HG03064 (cell line): ENCODE measurements at regions not wholly inside any gene's neighbourhood (a gene's known extent, or its start where the extent isn't known, plus 50 kb on each side); places are given as distances from the start of the nearest gene placed in this dataset.

Experiments used
- ATAC-seq: cut with Tn5 transposase; IDR thresholded peaks from one replicate; pipeline ENCODE4 v1.9.1; 2021; ENCODE audit warnings: low read depth; ENCODE audit not compliant: unreplicated experiment

GRCh38 chr16:16865374-16865773, 486.4 kb downstream of the NPIPA7 start:
- no peak for ATAC-seq

- no peak for ATAC-seq
These were observed 489.0 kb downstream of the NPIPA7 start for GRCh38 chr16:16867973-16868372.

- ATAC-seq = no peak
These were observed 489.8 kb downstream of the NPIPA7 start for GRCh38 chr16:16868727-16869126.

- no peak for ATAC-seq
These were observed 490.8 kb downstream of the NPIPA7 start for GRCh38 chr16:16869746-16870145.

DNA sequence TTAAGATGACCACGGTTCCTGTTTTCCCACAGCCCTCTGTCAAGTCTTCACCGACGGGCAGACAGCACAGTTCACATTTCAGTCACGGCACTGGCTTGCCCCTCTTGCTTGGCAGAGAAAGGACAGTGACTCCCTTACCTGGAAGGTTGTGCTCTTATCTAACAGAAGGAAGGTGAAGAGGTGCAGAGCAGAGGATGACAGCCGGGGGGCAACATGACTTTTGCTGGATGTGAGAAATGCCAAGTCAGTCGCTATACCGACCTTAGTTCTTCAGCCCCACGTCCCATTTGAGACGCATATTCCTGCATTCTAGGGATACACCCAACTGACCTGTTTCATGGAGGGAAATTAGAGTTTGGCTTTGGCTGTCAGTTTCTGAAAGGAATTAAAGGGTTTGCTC, 492.3 kb downstream of the NPIPA7 start:
- no peak for ATAC-seq

DNA sequence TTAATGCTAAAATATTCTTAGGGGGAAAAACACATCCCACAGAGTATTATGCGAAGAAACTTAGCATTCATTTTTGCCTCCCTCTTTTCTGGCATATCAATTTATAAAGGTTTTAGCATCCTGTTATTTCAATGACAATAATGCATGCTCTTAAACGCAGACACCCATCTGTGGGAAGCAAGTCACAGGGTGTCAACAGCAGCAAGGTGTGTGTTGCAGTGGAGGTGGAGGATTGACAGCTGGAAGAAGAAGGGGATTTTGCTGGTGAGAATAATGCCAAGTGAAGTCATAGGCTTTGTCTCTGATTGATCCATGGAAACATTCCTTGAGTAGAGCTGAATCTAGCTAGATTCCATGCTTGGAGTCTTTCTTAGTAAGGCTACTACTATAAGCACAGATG, 498.1 kb downstream of the NPIPA7 start:
- ATAC-seq = no peak

DNA sequence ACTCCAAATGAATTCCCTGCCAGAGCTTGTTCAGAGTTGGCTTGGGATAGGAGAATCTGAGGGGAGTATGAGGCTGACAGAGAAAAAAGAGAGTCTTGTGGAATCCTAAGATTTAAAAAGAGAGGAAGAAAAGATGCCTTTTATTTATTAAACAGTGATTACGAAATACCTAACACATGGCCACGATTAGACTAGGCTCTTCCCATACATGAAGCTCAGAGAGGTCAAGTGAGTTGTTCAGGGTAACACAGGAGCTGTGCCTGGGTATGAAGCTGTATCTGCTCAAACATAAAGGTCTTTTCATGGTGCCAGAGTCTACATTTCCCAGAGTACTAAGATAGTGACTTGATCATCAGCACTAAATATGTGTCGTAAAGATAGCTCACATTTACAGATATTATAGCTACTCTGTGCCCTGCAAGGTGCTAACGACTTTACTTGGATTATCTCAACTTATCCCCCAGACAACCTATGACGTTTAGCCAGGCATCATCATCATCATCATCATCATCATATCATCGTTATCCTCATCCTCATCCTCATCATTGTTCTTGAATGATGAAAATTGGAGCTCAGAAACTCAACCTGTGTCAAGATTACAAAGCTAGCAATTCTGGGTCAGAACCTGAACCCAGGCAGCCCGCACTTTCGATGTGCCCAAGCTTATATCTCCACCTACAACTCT, 500.8 kb downstream of the NPIPA7 start:
- no peak for ATAC-seq

DNA sequence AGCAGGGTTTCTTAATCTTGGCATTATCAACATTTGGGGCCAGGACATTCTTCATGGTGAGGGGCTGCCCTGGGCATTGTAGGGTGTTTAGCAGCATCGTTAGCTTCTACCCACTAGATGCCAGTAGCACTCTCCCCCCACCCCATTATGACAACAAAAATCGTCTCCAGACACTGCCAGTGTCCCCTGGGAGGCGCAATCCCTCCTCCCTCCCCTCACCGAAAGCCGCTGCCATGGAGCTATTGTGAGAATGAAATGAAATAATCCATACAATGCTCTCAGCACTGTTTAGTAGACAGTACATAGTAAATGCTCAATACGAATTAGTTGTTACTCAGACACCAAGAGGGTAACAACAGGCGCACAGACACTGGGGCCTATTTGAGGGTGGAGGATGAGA, 502.9 kb downstream of the NPIPA7 start:
- ATAC-seq = no peak

- ATAC-seq = no peak
These were observed 503.8 kb downstream of the NPIPA7 start for GRCh38 chr16:16882766-16883165.

- ATAC-seq = no peak
These were observed 505.5 kb downstream of the NPIPA7 start for GRCh38 chr16:16884451-16884850.

DNA sequence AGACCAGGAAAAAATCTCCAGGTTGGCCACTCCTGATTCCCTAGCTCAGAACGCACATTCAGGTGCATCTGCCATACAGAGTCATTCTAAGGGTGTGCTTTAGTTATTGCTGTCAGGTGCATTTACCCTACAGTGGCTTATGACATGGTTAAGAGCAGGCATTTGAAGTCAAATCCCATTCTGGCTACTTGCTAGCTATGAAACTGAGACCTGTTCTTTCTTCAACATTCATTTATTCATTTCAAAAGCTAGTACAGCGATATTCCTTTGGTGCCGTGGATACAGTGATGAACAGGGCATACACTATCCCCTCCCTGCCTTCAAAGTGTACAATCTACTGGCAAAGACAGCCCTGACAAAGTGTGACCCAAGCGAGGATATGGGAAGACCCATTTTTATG, 508.3 kb downstream of the NPIPA7 start:
- no peak for ATAC-seq

- ATAC-seq = no peak
These were observed 512.0 kb downstream of the NPIPA7 start for GRCh38 chr16:16890964-16891363.

DNA sequence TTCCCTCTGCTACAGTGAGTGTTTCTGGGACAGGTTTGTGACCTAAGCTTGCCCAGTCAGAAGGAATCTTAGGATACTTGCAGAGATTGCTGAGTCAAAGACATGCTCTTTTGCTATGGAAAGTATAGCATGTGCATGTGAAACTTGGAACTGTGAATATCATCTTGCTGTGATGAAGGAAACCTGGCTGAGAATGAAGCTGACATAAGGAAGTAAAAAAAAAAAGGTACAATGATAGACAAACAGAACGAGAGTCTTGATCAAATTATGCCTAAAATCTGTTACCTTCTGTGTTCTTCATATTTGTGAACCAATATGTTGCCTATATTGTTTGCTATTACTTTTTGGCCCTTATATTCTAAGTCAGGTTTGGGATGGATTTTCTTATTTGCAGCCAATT, 525.7 kb downstream of the NPIPA7 start:
- ATAC-seq = no peak

DNA sequence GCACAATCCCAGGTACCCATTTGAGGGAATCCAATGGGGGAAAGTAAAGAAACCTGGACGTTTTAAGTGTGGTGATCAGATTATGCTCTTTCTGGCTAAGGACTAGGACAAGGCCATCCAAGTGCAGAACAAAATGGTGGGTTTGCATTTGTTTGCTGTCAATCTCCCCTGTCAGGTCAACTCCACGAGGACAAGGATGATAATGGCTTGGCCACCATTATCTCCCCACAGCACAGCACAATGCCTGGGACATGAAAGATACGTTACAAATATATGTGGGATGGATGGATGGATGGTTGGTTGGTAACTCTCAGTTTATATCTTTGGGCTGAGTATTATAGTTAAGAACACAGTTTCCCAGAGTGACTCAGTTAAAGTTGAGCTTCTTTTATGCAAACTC, 526.9 kb downstream of the NPIPA7 start:
- no peak for ATAC-seq

DNA sequence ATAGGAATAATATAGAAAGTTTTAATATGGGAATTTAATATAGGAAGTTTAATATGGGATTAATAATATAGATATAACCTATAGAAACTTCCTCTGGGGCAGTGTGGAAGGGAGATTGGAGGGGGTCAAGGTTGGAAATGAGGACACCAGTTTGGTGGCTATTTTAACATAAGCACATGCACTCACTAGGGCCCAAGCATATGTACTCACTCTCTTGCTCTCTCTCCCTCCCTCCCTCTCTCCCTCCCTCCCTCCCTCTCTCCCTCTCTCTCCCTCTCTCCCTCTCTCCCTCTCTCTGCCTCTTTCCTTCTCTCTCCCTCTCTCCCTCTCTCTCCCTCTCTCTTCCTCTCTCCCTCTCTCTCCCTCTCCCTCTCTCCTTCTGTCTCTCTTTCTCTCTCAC, 528.1 kb downstream of the NPIPA7 start:
- no peak for ATAC-seq

- ATAC-seq = no peak
These were observed 529.1 kb downstream of the NPIPA7 start for GRCh38 chr16:16908077-16908476.

- ATAC-seq = no peak
These were observed 530.2 kb downstream of the NPIPA7 start for GRCh38 chr16:16909126-16909525.

- no peak for ATAC-seq
These were observed 531.7 kb downstream of the NPIPA7 start for GRCh38 chr16:16910666-16911065.

DNA sequence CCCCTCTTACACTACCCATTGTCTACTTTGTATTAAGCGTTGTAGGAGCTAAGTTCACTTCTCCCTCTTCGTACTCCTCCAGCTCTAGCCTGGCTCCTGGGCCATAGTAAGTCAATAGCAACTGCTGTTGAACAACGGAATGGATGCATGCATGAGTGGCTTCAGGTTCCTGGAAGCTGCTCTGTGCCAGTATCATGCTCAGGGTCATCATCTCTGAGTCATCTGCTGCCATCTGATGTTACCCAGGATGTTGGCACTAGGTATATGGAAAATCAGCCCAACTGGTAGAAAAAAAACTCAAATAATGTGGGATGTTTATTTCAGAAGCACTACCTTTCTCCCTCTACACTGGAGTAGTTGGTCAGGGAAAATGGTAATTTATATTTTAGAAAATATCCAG, 536.8 kb downstream of the NPIPA7 start:
- ATAC-seq = no peak

DNA sequence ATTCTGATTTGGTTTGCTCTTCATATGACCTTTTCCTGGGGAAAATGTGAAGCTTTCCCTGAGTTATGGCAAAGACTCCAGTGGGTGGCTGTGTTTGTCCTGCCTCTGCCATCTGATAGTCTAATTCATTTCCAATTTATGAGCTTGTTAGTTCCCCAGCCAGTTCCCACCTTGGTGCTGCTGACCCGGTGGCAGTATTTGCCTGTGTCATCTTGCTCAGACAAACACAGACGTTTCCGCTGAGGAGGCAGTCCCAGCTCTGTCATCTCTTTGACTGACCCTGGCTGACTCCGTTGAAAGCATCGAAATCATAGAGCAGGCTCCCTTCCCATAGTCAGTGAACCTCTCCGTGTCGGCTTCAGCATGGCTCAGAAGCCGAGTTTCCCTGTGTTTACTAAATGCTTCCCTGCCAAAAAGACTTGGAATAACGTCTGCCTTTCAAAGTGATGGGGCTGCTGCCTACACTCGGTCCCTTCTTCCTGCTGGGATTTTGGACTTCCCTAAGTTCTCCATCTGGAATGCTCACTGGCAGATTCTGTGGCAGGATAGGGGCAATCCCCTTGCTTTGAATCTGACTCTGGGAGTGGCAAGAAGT, 538.3 kb downstream of the NPIPA7 start:
- no peak for ATAC-seq

DNA sequence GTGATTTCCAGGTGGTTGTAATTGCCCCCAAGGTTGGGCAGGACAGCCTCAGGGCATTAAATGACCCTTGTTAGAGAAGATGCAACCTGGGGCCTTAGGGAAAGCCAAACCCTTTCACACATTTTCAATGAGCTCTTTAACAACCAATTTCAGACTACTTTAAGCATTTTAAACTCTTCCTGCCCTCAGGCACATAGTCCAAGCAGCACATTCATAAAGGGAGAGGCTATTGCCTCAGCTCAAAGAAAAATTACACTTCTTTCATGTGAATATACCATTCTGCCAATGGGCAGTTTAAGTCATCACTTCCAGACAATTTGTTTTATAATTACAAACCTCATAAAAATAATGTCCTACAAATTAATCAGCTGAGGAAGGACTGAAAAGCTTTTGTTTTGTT, 544.5 kb downstream of the NPIPA7 start:
- ATAC-seq = no peak

- no peak for ATAC-seq
These were observed 545.7 kb downstream of the NPIPA7 start for GRCh38 chr16:16924613-16925012.

DNA sequence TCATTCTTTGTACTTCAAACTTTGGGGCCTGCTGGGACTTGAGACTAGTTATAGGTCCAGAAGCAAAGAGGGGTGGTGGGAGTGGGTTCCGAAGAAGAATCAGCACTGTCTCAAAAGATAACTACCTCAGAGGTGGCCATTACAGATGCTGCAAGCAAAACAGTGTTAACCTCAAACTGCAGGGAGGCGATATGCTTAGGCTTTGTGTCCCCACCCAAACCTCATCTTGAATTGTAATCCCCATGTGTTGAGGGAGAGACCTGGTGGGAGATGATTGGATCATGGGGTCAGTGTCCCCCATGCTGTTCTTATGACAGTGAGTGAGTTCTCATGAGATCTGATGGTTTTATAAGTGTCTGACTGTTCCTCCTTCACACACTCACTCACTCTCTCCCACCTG, 545.3 kb downstream of the XYLT1 start:
- no peak for ATAC-seq
